Hepatic stellate cell (primary cell): ENCODE measurements at regions not wholly inside any gene's neighbourhood (a gene's known extent, or its start where the extent isn't known, plus 50 kb on each side); places are given as distances from the start of the nearest gene placed in this dataset.
A peak's percentile ranks its signal among the peaks of the same experiment; 100 is the strongest.

Experiments
- DNase-seq: peaks from one replicate; pipeline ENCODE4 v3.0.0; 2011; ENCODE audit warnings: low spot score

DNA sequence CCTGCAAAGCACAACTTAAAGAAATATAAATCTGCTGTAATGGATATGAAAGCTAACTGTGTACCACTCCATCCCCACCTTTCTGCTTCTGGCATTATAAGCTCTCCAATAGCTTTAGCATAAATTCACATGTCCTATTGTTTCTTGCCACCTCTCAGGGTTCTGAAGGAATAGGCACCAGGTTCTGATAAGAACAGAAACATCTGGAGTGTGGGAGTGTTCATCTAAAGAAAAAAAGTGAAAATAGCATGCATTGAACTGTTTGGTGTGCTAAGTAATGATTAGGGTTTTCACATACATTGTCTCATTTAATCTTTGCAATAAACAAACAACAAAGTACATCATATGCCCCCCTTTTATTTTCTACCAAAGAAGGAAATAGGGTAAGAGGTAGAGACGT is 72.3 kb downstream of the FAM76B start:
- no peak for DNase-seq

DNA sequence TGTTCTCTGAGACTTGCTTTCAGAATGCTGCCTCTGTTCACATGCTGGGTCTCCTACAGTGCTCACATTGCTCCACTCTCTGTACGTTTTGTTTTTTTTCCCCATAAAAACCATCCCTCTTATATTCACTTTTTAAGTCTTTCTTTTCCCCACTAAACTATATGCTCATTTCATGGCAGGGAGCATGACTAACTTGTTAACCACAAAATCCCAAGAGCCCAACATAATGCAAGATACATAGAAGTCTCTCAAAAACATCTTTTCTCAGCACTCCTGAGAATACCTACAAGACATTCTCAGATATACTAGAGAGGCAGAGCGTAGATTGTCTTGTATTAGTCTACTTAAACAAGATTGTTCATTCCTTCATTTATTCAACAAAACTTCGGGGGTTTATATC is 73.3 kb downstream of the FAM76B start:
- DNase-seq, result no peak

DNA sequence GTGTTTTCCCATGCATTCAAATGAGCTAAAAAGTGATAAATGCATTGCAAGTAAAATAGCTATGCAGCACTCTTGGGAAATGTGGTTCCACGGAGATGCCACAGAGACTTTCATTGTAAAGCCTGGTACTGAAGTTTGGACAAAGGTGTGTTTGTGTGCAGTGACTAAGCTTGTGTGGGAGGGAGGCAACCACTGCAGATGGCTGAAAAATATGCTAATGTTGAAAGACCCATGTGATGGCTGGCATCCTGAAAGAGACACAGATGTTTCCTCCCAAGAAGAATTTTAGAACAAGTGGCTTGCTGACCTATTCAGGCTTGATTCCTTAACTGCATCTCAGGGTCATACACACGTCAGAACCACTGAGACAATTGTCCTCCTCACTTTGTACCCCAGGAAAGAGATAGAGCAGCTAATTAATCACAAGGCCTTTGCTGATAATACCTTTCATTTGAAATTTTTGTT is 73.8 kb downstream of the FAM76B start:
- DNase-seq, result no peak

DNA sequence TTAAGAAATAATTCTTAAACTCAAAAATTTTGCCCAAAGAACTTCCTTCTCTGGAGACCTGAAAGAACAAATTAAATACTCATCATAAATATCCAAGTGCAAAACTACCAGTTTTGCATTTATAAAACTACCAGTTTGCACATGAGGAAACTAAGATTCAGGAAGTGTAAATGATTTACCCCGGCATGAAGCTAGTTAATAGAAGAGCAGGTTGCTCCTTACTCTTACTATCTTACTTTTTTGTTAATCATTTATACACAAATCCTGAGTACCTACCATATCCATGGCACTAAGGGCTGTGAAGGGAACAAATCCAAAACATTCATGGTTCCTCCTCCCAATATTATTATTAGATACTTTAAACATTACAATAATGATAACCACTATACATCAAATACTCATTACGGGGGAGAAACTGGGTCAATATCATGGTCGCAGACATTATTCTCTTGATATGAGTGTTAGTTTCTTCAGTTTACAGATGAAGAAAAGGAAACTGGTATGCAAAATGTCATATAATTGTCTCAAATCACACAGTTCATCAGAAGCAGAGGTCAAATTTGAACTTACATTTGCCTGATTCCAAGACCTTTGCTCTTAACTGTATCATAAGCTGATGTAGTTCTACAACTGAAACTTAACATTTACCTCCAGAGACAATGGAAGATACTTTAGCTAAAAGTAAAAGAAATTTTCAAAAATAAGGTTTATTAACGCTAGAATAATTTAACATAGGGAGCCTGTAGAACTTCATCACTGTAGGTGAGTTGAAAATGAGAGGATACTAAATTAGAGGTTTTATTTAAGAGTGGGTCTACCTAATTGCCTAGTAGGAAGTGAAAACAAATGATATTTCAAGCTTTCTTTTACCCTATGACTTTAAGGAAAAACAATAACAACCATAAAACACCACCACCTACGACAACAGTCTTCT is 74.5 kb downstream of the FAM76B start:
- no peak for DNase-seq

DNA sequence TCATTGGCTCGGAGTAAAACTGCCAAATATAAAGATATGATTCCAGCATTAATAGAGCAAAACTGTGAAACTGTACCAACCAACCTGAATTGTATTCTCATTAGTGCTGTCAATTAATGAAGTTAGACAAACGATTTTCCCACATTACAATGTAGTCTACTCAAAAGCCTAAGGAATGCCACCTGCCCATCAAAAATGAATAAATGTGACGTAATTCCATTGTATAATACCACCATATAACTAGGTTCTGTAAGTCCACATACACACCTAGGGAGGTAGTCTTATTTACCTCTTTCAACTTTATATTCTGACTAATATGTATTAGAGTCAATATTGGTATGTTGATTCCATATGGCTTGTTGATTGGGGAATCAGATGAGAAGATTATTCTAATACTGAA is 76.2 kb downstream of the FAM76B start:
- no peak for DNase-seq

DNA sequence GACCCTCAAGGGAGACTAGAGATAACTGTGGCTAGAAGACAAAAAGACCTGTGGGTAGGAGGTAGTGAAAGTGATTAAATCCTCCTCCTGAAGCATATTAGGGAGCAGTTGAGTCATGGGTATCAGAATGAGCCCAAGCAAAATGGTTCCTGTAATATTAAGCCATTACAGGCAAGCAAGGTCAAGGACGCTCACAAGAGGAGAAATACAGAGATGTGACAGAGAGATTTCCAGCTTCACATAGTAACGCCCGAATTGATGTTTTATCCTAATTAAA is 77.7 kb downstream of the FAM76B start:
- no peak for DNase-seq

DNA sequence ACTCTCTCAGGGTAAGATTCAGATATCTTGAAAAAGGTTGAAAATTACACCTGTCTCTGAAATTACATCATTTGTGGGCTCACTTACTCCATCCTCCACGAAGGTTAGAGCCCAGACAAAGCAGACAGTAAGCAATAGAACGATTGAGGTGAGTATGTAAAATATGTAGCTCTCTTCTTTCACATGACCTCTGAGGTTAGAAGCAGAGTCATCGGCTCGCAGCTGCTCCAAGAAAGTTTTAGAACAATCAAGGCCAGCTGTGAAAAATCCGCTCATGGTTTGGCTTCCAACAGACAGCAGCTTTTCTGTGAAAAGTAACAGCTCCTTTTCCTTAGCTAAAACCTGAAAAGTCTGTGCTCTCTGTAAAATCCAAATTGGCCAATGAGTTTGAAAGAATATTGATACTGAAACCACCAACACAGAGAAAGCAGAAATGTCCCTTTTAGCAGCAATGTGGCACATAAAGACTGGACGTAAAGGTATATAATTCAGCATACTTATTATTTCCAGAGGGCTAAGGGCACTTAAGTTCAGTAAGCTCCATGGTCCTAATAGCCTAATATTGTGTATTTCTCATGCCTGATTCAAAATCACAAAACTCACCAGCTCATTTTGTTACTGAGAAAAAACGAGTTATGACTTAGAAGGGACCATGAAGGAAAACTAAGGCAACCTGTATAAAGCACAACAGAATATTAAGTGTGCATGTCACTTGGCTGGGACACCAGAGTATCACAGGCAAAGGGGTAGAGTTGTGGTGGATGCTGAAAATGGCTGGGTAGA is 78.2 kb downstream of the FAM76B start:
- no peak for DNase-seq

DNA sequence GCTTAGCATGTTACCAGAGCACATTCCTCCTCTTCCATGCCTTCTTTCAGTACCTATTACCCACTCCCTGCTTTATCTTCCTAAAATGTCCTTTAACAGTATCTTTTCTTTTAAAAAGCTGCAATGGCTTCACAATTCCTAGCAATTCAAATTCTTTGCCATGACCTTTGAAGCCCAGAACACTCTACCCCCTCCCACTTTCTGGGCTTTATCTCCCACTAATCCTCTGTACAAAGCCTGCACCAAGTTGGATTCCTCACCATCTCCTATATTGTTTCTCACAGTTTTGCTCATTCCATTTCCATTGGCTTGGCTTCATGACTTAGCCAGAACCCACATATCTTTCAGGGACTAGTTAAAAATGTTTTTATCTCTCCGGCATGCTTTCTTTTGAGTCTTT is 80.9 kb downstream of the FAM76B start:
- no peak for DNase-seq

DNA sequence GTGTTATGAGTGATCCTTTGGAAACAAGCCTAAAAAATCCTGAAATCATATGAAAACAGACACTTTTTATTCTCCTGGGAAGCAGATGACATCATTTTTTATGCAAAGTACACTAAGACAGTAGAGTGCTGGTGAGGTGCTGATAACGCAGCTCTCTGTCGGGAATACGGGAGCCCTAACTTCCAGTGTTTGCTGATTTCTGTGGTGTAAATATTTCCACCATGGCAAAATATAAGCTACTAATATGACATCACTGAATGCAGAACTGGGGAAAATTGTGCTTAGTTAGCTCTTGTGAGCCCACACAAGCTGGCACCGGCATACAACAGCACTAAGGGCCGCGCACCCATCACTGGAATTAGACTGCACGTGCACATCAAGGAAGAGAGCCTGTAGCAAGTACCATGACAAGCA is 82.6 kb downstream of the FAM76B start:
- DNase-seq, result no peak

DNA sequence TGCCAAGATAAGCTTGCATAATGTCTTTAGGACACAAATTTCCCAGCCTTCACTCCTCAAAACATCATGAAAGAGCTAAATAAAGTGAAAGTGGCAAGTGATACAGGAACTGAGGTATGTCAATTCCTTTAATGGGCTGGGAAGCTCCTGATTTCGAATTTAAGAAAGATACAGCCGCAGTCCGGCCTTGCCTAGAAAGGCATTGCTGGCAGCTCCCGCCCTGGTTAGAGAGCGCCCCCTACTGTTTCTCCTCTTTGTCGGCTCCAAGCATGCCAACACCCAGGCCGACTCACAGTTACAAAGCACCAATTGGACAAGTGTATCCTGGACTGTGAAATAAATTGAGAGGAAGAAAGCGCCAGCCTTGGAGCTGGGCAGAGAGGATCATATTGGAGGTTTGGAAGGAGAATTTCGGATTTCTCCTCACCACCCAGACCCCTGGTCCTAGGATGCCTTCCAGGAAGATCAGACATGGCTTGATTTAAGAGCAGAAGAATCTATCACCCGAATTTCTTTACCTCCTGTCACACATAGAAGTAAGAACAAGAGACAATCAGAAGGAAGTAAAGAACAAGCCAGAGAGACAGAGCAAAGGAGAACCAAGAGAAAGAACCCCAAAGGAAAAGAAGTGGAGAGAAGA is 84.0 kb downstream of the FAM76B start:
- DNase-seq, result peak; percentile 43

DNA sequence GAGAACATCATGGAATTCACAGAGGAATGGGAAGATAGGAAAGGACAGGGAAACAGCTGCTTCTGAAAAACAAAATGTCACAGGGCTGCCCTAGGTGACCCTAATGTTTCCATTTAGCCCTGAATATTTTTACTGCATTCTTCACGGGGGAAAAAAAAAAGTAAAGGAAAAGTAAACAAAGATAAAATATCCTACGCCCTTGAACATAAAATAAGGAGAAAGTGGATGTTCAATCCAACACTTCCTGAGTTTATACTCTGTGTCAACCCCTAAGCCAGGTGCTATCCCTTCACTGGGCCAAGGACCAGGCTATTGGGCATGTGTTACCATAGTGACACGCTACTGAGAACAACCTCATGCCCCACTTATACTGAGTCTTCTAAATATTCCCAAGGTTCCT is 84.7 kb downstream of the FAM76B start:
- no peak for DNase-seq

DNA sequence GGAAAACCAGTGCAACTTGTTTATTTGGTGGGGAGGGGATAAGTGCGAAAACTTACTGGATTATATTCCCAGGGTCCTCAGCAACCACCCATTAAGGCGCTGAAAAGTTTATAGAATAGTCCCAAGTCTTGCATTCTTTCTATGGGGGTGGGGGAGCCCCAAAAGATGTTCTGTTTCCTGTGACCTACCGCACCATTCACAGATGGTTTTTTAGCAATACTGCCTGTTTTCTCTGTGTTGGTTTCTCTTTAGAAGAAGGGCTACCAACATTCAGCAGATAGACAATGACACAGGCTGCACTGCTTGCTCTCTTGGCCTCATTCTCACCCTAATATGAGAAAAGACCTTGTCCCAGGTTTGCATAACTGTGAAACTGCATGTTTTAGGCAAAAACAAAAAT is 86.5 kb downstream of the FAM76B start:
- no peak for DNase-seq

DNA sequence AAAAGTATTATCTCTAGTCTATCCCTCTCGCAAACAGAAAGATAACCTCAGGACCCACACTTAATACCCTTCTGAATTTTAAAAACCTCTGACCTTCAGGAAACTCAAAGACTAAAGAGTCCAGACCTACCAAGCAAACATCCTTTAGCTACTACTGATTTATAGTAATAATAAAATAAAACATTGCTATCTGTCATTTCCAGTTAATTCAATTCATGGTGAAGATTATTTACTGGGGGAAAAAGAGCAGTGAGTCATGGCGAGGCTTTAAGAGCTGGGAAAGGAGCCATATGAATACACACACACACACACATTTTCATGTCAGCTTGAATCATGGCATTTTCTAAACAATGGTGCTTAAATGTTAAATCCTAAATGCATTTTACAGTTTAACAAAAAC is 87.1 kb downstream of the FAM76B start:
- peak; percentile 24 for DNase-seq

DNA sequence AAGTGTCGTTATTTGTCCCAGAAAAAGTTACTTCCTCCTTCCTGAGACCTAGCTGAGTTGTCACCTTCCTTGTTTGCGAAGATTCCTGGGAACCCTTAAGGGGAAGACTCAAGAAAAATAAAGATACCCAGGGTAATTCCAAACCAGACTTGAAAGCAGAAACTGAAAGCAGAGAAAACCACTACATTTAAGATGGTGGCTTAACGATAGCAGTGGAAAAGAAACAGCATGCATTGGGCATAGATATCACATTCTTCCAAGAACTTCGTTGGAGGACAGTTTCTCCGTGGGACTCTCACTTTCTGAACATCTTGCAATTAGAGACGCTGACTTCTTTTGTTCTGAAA is 89.1 kb downstream of the FAM76B start:
- no peak for DNase-seq

DNA sequence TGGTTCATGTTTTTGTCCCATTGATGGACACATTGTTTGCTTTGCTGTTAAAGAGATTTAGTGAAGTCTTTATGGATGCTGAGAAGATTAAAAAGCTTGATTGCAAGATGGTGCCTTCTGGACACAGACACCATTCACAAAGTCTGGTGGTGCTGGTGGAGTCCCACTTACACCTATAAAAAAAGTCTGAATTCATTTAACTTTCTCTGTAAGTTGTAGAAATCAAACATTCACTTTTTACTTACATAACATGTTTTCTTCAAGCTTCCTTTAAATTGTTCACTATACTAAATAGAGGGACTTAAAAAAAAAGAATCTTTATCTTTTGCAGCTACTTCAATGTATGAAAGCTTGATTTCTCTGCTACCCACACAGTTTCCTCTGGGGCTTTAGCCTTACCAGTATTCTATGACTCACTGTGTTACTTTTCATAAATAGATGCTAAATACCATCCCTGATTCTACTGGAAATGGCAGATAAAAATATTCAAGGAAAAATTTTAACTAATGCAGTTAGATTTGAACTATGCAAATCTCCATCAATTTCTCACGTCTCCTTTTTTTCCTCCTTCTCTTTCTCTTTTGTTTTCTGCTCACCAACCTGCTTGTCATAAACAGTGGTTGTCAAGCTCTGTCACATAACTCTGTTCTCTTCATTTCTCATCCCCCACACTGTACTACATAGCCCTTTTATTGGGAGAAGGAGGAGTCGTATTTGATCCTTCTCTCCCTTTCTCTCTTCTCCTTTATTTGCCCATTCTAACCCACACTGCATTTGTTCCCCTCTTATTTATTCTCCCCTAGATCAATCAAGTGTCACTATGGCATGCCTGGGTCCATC is 89.7 kb downstream of the FAM76B start:
- no peak for DNase-seq

DNA sequence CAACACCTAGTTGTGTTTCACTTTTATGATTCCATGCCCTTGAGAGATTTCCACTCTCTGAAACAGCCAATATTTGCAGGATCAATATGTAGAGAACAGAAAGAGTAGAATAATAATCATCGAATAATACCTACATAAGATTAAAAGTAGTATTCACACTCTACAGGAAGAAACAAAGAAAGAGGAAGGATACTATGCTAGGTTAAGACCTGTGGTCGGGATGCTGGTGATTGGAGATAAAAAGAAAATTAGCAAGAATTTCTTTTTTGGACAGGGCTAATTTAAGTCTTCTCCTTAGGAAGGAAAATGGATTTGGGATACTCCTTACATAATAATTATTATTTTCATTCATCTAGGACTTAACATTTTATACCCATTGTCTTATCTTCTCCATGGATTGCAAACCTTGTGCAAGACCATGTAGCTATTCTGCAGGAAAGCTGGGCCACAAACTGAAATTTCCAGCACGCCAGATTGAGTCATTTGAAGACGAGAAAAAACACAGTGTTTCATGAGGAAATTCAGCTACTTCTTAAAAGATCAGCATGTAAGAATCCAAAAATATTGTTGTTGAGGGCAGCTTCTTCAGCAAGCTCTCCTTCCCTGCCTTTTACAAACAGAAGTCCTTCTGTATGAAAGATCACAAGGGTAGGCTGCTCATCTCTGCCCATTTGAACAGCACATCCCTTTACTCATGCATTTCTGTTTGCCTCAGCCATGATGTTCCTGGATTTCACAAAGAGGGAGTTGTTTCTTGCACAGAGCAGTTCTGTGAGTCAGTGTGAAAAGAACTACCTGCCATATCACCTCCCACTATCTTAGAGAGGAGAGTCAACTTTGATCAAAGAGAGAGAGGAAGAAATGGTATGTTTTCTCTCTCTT is 90.7 kb downstream of the FAM76B start:
- DNase-seq, result no peak

DNA sequence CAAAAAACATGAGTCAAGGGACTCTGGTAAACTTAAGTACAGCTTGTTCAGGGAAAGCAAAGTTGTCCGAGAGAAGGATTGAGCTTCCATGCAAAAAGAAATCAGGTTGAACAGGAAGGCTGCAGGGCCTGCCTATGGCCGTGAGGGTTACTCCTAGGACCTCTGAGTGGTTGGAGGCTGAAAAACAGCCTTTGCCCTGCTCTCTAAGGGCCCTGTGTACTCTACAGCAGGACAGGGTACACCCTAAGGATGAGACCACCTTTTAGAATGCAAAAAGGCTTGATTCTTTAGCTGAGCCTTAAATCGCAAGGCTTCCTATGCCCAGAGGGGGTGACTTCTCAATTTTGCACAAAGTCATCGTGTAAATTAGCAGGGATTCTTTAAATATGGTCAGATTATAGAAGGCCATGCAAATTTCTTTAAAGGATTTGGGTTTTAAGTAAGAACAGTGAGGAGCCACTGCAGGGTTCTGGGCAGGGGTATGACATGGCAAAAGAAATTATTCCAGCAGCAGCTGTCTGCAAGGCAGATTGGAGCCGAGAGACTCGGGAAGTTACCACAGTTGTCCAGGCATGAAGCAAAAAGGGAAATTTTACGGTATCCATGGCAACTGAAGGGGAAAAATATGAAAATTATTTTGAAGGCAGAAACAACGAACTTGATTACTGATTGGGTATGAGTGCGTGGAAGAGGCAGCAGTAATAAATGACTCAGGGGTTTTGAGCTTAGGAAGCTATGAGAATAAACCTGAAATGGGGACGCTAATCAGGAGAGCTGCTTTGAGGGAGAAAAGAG is 91.8 kb downstream of the FAM76B start:
- no peak for DNase-seq

DNA sequence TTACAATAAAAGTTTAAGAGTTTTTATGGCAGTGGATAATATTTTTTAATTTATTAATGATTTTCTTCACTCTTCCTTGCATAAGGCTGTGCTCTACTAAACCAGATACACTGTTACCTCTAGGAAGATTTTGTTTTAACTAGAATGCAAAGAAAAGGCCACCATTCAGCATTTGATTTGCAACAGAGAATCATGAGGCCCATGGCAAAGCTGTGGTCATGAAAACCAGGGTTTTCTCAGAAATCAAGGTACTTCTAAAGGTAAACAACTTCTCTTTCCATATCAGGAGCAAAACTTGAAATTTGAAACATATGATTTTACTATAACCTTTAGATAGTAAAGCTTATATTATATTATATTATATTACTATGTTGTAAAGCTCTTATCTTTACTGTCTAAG is 94.4 kb downstream of the FAM76B start:
- DNase-seq, result no peak

DNA sequence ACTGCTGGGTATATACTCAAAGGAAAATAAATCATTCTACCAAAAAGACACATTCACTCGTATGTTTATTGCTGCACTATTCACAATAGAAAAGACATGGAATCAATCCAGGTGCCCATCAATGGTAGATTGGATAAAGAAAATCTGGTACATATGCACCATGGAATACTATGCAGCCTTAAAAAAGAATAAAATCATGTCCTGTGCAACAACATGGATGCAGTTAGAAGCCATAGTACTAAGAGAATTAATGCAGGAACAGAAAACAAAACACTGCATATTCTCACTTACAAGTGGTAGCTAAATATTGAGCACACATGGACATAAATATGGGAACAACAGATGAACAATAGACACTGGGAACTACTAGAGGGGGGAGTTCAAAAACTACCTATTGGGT is 96.3 kb downstream of the FAM76B start:
- DNase-seq, result no peak

DNA sequence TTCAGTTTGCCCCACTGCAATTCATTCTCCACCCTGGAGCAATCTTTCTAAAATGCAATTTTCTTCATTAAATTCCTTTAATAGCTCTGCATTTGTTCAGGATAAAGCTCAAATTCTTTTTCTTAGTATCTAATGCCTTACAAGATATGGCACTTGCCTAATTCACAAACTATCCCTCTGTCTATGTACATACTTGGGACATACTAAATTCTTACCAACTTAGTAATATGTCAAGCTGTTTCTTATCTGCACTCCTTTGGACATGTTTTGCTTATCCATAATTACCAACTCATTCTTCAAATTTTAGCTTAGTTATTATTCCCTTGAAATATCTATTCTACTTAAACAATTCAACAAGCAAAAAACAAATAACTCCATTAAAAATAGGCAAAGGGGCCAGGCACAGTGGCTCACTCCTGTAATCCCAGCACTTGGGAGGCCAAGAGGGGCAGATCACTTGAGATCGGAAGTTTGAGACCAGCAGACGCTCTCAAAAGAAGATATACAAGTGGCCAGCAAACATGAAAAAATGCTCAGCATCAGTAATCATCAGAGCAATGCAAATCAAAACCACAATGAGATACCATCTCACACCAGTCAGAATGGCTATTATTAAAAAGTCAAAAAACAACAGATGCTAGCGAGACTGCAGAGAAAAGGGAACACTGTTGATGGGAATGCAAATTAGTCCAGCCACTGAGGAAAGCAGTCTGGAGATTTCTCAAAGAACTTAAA is 96.9 kb downstream of the FAM76B start:
- DNase-seq, result no peak
